Left colon (tissue), 2 donors: ENCODE measurements at regions not wholly inside any gene's neighbourhood (a gene's known extent, or its start where the extent isn't known, plus 50 kb on each side); places are given as distances from the start of the nearest gene placed in this dataset.
"Not testable (repeated sequence)": the region's sequence is repeated elsewhere in the genome, so short reads cannot be mapped to it uniquely, and the experiment has no call there.

ENCODE experiments used
- ATAC-seq: fragments of 200-7000 bp; cut with Tn5 transposase; one replicate; pipeline ENCODE4 v1.9.1; 2020; ENCODE audit warnings: mild to moderate bottlenecking, moderate library complexity
- DNase-seq, 2 donors: peaks; one replicate each; pipeline ENCODE4 v3.0.0-alpha.2; 2020
- intact Hi-C, 2 donors: fragments of 100-400 bp; cut with DNase I in 1 of 2; cut with micrococcal nuclease in 1 of 2; formaldehyde crosslinking; loops; one replicate each; pipeline versions ENCODE4 v1.11.2 to v1.14.0; 2022; cut with DNase I, micrococcal nuclease
- donor health status: DM: no; HTN: no; CAD: no.
- donor health status: DM: yes; HTN: yes; CAD: no.

DNA sequence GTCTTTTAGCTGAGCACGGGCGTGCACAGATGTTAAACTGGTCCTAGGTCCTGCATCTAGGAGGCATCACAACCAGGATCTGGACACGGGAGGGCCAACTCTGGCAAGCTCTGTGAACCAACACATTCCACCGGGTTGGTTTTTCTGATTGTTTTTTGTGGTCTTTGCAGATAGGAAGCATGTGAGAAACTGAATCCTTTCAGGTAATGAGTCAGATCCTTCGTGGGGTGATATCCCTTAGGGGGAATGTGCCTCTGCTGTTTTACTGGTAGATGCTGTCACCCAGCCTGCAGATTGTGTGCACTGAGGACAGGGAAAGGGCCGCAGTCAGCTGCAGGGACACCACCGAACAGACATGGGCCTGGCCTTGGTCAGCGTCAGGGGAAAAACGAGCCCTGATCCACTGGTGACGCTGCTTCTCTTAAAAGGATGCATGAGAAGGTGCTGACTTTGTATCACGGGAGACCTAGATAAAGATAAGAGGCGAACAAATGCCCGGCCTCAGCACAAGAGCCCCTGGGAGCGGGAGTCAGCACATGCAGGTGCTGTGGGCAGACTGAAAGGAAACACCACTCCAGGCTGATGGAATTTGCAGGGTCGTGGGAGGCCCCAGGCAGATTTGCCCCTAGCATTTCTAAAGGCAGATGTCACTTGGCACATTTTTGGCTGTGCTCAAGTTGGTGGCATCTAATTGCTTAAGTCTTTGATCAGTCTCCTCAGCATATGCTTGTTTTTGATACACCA is 51.1 kb downstream of the DOP1B start:
- no peak for ATAC-seq
- intact Hi-C loops, result no loop called here
- DNase-seq, result no peak

GRCh38 chr21:36208326-36209013 is 51.8 kb downstream of the DOP1B start:
- DNase-seq, result no peak
- intact Hi-C loops, result no loop called here
- no peak for ATAC-seq

DNA sequence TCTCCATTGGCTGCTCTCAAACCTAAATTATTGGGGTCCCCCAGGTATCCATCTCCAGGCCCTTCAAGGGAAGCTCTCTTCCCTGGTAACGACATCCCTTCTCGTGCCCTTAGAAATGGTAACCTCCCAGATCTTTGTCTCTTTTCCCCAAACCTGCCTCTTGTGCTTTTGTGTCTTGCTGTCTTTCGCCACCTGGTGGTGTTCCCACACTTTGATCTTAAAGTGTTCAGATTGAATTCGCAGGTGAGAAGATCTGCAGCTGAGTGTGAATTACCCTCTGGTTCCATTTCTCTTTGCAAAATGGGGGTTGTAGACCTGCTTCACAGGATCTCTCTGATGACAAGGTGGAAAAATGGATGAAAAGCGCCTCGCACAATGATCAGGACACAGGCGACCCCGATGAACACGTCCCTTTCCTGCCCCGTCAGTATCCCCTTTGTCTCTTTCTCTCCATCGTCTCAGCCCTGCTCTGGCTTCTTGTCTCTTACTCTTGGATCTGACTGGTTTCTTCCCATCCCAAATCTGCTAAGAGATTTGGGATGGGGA is 53.1 kb downstream of the DOP1B start:
- DNase-seq, result peak; percentile 44 to 74
- ATAC-seq, result peak; percentile 79
- intact Hi-C loops, result no loop called here

- no peak for ATAC-seq
- no peak for DNase-seq
- intact Hi-C loops, result no loop called here
Observed at GRCh38 chr21:36210779-36211659, 54.4 kb downstream of the DOP1B start.

DNA sequence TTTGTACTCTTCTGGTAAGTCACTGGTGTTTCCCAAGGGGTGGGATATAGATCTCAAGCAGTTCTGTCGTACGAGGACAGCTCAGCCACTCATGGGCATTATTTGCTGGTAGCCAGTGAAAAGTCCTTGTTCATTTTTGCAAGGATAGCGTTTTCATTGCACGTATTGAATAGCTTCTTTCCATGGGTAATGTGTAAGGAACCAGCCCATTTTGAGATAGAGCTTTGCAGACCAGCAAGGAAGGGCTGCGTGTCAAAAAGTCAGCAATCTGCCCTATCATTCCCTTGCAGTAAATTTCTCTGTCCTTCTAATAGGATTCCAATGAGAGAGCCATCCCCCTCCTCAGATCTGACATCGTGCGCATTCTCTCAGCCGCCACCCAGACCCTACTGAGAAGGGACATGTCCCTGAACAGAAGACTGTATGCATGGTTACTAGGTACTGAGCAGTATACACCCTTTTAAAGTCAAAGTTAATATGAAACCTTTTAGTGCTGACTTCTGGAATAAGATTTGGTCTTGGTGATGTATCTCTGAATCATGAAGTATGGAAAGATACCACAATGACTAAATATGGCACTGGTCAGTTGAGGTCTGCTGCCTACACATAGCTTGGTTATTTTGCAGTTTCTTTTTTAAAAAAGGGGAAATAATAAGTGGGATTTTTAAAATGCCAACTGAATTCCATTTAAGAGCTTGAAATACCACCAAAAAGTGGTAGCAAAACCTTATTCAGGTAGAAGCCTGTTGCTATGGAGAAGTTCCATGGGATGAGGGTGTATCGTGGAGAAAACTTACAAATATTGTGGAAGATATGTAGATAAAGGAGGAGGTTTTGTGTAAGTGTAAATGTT is 55.3 kb downstream of the DOP1B start:
- DNase-seq (no peak), ATAC-seq (no peak)
- intact Hi-C loops, result no loop called here

GRCh38 chr21:36212513-36212780 is 55.8 kb downstream of the DOP1B start:
- ATAC-seq, result no peak
- intact Hi-C loops, result no loop called here

DNA sequence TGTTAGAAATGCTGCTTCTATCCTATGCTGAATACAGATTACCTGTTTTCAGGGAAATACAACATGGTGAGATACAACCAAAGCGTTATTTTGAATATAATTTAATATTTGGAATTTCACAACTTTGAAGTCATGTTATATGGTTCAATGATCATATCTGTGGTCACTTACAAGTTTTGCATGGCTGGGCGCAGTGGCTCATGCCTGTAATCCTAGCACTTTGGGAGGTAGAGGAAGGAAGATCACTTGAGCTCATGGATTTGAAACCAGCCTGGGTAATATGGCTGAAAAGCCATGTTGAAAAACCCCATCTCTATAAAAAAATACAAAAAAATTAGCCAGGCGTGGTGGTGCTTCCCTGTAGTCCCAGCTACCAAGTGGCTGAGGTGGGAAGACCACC is 57.9 kb downstream of the DOP1B start:
- intact Hi-C loops, result no loop called here
- ATAC-seq, result no peak
- DNase-seq, result no peak

More at GRCh38 chr21:36212513-36212780, 55.8 kb downstream of the DOP1B start:
- DNase-seq, result no peak

GRCh38 chr21:36217743-36218142 is 61.1 kb downstream of the DOP1B start:
- ATAC-seq, result no peak
- intact Hi-C loops, result no loop called here

GRCh38 chr21:36218691-36219090 is 62.1 kb downstream of the DOP1B start:
- ATAC-seq, result no peak
- intact Hi-C loops, result no loop called here
- no peak for DNase-seq

More at GRCh38 chr21:36217743-36218142, 61.1 kb downstream of the DOP1B start:
- DNase-seq, result no peak

DNA sequence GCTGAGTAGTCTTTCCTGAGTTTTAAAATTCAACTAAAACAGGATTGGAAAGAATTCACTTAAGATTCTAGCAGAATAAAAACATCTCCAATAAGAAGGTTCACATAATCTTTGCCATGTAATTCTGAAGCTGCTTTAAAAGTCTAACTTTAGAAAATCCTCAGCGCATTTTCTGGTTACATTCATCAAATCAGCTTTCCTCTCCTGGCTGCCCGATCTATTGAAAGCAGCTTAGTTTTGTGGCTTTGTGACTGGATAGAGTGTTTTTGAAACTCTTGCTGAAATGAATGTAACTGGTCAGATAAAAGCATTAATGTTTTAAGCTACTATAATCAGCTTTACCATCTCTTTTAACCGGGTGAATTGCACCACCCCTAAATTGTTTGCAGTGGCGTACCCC is 66.8 kb downstream of the DOP1B start:
- no peak for DNase-seq
- intact Hi-C loops, result no loop called here
- no peak for ATAC-seq

- intact Hi-C loops, result no loop called here
- DNase-seq (no peak), ATAC-seq (no peak)
Observed at GRCh38 chr21:36229181-36229580, 72.6 kb downstream of the DOP1B start.

DNA sequence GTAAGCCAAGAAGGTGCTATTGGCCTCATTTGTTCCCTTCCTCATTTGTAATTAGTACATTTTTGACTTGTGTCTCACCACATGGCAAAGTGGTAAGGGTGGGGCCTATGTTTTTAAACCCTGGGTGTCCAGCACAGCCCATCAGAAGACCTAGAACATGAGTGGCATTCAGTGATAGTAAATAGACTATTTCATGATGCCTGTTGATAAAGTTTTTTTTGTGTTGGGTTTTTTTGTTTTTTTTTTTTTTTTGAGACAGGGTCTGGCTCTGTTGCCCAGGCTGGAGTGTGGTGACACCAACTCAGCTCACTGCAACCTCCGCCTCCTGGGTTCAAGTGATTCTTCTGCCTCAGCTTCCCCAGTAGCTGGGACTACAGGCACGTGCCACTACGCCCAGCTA is 74.8 kb downstream of the DOP1B start:
- ATAC-seq, intact Hi-C loops, DNase-seq: not testable (repeated sequence)

DNA sequence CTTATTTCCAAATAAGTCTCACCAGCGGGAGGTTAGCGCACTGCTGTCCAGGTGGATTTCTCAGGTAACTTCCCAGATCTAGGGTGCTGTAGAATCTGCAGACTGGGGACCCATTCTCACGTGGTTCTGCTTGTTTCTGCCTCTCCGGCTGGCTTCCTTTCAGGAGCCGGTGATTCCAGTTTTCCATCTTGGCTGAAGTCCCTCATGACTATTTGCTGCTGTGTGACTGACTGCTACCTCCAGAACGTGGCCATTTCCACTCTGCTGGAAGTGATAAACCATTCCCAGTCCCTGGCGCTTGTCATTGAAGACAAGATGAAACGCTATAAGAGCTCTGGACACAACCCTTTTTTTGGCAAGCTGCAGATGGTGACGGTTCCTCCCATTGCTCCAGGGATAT is 76.0 kb downstream of the DOP1B start:
- ATAC-seq, result no peak
- intact Hi-C loops, result no loop called here
- no peak for DNase-seq

DNA sequence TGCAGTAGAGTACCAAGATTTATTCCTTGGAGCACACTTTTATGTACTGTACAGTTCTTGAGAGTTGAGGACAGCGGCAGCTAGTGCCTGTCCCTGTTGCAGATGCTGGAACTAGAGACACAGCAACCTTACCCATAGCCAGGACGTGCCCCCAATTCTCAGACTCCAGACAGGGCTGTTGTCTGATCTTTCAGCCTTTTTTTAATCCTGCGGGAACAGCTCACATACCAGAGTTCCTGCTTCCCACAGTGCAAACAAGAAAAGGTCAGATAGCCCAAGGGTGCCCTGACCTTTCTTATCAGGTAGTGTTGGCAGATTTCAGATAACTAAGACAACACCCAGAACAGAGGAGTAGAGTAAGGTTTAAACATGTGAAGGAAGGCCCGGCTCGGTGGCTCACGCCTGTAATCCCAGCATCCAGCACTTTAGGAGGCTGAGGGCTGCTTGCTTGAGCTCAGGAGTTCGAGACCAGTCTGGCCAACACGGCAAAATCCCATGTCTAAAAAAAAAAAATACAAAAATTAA is 78.5 kb downstream of the DOP1B start:
- intact Hi-C loops, result no loop called here
- ATAC-seq, result peak; percentile 78

GRCh38 chr21:36236052-36236730 is 79.6 kb downstream of the DOP1B start:
- no peak for DNase-seq
- intact Hi-C loops, result no loop called here

More for the DNA sequence above, 78.5 kb downstream of the DOP1B start:
- no peak for DNase-seq

DNA sequence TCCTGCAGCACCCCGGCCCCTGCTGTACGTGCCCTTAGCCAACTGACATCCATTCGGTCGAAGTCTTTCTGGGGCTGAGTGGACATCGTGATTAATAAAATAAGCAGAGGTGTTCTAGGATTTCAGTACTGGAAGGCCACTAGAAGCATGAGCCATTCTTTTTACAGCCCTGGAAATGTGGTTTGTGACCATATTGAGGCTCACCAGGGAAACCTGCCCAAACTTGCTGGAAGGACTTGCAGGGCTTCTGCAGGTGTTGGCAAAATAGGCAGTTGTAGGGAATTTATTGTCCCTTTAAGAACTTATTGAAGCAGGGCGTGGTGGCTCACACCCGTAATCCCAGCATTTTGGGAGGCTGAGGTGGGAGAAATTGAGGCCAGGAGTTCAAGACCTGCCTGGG is 80.8 kb downstream of the DOP1B start:
- intact Hi-C loops, result no loop called here
- DNase-seq (no peak), ATAC-seq (no peak)

More at GRCh38 chr21:36236052-36236730, 79.6 kb downstream of the DOP1B start:
- ATAC-seq, result no peak

DNA sequence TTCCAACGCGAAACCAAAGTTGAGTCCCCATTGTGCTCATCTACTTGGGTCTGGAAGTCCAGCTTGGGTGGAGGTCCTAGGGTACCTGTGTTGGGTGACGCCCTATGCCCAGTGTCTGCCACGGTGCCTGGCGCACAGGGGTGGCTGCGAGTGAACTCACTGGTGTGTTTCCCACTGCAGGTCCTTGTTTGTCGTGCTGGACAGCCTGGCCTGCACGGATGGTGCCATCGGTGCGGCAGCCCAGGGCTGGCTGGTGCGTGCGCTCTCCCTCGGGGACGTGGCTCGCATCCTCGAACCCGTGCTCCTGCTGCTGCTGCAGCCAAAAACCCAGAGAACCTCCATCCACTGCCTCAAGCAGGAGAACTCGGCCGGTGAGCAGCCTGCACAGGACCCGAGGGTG is 80.4 kb upstream of the MORC3 start:
- DNase-seq, result no peak
- ATAC-seq, result no peak
- intact Hi-C loops, result no loop called here

GRCh38 chr21:36241717-36242116 is 78.3 kb upstream of the MORC3 start:
- intact Hi-C loops, result no loop called here
- DNase-seq, result no peak
- no peak for ATAC-seq
